Umbilical cord (tissue), 1 donor: ENCODE measurements at regions not wholly inside any gene's neighbourhood (a gene's known extent, or its start where the extent isn't known, plus 50 kb on each side); places are given as distances from the start of the nearest gene placed in this dataset.
A peak's percentile ranks its signal among the peaks of the same experiment; 100 is the strongest.

ENCODE experiments used
- DNase-seq: peaks from one replicate; pipeline ENCODE4 v3.0.0-alpha.2; 2015; ENCODE audit warnings: low spot score

DNA sequence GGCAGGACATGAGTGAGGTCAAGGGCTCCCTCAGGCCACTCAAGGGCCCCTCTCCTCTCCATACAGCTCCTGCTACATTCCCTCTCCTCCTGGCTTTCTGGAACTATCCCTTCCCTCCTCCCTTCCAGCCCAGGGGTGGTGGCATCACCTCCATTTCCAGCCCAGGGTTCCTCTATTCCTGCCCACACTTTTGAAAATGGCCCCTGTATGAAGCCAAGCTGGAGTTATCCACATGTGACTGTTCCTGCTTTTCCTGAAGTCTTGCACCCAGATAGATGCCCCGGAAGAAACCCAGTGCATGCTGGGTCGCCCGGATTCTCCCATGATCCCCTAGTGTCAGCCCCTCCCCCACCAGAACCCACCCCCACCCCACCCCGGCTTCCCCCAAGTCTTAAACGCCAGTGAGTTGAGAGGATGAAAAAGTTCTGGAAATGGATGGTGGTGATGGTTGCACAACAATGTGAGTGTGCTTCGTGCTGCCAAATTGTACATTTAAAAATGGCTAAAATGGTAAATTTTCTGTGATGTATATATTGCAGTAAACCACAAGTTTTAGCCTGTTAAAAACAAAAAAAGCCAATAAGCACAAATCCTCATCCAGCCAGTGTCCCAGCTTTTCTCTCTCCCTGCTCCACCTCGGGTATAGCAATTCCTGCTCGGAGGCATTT lies 136.9 kb downstream of the SCARB1 start:
- no peak for DNase-seq

DNA sequence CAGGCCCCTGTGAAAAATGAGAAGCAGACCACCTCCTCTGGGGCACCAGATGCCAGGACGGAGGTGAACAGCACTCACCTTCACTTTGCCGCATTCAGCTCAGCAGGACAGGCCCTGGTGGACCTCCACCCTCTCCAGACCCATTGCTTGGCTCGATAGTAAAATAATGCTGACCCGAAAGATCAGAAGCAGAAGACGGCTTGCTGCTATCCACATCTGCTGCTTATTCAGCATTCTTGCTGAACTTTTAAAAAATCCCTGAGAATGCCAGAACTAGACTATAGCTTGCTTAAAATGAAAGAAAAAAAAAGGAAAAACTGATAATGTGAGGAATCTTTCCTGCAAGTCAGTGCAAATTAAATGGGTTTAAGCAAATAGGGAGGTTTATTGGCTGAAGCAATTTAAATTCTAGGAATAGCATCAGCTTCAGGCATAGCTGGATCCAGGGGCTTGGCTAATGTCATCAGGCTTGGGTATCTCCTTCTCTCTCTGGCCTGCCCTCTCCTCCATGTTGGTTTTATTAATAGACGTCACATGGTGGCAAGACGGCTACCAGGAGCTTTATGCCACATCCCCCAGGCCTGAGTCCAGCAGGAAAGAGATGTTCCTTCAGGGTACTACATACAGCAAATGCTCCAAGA lies 137.9 kb downstream of the SCARB1 start:
- peak; percentile 70 for DNase-seq

DNA sequence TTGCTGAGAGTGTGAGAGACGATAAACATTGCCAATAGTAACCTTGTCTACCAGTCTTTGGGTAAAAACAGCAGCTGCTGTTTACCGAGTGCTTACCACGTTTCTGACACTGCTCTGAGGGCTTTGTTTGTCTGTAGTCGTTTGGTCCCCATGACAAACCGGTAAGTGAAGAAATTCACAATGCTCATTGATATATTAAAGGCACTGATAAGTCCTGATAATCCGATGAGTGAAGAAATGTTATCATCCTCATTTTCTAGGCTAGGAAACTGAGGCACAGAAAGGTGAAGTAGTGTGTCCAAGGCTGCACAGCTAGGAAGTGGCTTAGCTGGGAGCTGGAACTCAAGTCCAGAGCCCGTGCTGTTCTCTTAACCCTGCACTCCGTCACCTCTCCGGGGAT lies 138.6 kb downstream of the SCARB1 start:
- no peak for DNase-seq

DNA sequence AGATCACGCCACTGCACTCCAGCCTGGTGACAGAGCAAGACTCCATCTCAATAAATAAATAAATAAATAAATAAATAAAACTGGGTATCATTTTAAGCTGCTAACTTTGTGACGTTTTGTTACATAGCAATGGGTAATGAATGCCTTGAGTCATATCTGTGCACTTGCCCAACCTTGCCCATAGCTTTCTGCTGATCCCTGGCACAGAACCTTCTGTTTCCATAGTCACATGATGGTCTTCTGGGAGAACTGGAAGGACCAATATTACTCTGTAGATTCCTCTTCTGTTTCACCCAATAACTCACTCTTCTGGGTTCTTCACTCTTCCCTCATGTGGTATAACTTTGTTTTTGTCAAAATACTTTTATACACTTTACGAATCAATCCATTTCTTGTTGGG lies 140.8 kb downstream of the SCARB1 start:
- no peak for DNase-seq

DNA sequence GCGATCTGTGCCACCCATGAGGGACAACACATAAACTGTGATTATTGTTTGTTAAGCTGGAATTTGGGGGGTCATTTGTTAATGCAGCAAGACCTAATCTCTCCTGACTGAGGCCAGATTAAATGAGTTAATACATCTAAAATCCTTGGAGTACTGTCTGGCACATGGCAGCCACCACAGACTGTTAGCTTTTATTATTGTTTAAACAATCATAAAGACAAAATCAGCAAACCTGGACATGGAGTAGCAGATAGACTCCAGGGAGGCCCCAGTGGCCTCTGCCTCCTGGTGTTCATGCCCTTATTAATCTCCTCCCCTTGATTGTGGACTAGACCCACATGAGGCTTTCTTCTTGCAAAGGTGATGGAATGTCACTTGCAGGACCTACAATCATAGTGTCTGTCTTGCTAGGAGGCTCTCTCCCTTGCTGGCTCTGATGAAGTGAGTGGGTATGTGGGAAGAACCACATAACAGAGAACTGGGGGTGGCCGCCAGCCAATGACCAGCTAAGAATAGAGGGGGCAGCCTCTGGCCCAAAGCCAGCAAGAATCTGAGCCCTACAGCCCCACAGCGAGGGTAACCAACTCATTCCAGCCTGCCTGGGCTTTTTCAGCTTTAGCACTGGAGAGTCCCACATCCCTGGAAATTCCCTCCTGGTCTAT lies 142.0 kb downstream of the SCARB1 start:
- DNase-seq: no peak

DNA sequence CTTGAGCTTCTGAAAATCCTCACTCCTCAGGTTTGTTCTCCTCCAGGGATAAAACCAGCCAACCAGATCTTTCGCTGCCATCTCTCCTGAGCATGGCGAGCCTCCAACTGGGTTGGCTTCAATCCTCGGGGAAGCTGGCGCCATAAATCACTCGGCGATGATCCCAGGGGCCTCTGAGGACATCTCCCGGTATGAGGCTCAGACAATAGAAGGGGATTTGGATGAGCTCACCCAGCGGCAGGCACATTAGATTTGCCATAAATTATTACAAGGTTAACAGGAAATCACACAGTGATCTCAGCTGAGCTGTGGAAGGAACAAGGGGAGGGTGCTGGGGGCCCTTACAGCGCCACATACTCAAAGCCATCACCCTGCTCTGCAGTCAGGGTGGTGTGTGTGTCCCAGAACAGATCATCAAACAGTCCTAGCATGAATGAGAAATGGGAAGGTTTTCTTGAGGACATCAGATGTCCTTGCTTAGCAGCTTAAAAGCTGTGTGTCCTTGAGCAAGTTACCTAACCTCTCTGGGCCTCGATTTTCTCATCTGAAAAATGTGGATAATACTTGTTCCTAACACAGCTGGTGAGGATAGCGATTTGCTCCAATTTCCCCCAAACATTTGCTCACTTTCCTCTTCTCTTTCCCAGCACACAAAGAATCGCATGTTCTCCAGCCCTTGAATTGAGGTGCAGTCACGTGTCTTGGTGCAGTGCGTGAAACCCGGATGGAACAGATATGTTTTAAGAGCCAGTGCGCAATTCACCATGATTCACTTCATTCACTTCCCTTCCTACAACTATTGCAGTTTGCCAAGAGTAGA lies 142.8 kb downstream of the SCARB1 start:
- DNase-seq: peak; percentile 71

DNA sequence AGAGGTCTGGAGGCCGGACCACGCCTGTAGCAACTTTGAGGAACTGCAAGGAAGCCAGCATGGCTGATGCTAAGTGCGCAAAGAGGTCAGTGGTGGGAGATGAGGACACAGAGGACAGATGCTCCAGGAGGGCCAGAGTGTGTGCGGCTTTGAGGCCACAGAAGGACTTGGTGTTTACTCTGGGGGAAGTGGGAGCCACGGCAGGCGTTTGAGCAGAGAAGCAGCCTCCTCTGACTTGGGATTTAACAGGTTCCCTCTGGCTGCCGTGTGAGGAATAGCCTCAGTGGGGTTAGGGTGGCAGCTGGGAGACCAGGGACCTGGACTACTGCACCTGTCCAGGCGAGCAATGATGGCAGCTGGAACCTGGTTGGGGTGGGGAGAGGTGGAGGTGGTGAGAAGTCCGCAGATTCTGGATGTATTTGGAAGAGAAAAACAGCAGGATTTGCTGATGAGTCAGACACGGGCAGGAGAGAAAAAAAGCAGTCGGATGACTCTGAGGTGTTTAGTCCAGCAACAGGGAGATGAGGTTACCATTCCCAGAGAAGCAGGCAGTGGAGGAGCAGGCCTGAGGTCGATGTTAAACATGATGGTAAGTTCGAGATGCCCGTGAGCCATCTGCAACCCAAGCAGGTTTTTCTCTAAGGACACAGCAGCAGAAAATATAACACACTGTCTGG lies 143.5 kb downstream of the SCARB1 start:
- DNase-seq: peak; percentile 68

DNA sequence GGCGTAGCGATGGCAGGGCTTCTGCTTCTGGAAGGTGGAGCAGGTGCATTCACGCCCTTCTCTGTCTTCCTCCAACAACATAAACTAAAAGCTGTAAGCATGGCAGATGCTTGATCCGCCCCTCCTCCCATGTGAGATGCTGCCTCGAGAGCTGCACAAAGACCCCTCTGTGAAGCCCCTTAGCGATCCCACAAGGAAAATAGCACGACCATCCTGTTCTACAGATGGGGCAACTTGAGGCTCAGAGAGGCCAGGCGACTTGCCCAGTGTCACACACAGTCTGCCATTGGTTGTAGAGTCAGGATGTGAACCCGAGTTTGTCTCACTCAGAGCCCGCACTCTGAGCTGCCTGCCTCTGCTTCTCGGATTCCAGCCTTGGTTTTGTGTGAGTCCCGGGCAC lies 144.4 kb downstream of the SCARB1 start:
- DNase-seq: no peak

DNA sequence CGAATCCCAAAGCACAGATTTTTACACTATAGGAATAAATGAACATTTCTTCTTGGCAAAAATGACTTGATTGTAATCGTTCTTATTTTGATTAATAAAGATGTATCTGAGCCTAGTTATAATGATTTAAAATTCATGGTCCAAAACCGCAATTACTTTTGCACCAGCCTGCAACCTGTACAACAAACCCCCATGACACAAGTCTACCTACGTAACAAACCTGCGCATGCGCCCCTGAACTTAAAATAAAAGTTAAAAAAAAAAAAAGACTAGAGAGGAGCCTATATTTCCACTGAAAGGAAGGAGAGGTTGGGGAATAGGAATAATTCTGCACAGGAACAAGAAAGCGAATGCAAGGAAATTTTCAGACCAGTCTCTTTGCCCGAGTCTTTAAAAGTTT lies 145.2 kb downstream of the SCARB1 start:
- DNase-seq: no peak

DNA sequence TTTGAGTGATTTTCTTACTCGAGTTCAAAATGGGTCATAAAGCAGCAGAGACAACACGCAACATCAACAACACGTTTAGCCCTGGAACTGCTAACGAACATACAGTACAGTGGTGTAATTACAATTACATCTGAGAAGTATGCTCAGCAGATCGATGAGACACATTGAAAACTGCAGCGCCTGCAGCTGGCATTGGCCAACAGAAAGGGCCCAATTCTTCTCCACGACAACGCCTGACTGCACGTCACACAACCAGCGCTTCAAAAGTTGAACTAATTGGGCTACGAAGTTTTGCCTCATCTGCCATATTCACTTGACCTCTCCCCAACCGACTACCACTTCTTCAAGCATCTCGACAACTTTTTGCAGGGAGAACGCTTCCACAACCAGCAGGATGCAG lies 145.6 kb downstream of the SCARB1 start:
- no peak for DNase-seq

DNA sequence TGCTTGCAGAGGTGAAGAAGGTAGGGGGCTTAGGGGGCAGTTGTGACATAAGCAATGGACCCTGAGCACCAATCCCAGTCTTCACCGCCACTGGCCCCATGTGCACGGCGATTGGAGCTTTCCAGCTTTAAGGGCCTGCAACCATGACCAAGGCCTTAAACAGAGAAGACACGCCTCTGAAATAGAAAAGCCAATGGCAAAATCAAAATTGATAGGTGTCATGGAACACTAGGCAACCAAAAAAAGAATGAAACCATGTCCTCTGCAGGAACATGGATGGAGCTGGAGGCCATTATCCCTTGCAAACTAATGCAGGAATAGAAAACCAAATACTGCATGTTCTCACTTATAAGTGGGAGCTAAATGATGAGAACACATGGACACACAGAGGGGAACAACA lies 146.3 kb downstream of the SCARB1 start:
- DNase-seq: no peak

DNA sequence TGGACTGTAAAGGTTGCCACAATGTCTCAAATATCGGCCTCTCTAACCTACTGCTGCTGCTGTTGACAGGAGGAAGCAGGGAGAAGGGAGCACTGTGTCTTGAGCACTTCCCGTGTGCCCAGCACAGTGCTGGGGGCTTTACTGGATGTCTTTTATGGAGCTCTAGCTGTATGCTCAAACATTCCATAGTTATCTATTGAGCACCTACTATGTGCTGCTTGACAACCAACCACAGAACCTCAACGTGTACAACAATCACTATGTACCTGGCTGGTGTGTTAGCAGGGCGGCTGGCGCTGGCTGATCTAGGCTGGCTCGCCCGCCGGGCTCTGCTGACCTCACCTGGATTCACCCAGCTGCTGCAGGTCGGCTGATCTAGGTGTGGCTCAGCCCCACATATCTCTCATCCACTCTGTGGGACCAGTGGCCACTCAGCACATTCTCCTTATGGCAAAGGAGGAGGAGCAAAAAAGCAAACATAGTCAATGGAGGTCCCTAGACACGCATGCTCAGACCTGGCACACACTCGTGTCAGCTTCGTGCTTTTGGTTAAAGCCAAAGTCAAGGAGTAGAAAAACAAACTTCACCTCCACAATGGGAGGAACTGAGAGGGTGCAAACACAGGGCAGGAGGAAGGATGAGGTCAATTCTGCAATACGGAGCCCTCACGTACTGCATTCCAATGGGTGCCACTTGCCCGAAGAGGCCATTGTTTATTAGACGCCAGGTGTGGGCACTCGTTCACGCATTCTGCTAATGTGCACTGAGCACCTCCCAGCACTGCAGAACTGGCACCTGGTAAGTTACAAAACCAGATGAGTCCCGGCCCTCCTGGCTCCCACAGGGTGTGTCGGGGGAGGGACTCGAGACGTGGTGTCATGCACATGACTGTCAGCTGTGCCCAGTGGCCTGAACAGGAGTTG lies 147.2 kb downstream of the SCARB1 start:
- DNase-seq: no peak

DNA sequence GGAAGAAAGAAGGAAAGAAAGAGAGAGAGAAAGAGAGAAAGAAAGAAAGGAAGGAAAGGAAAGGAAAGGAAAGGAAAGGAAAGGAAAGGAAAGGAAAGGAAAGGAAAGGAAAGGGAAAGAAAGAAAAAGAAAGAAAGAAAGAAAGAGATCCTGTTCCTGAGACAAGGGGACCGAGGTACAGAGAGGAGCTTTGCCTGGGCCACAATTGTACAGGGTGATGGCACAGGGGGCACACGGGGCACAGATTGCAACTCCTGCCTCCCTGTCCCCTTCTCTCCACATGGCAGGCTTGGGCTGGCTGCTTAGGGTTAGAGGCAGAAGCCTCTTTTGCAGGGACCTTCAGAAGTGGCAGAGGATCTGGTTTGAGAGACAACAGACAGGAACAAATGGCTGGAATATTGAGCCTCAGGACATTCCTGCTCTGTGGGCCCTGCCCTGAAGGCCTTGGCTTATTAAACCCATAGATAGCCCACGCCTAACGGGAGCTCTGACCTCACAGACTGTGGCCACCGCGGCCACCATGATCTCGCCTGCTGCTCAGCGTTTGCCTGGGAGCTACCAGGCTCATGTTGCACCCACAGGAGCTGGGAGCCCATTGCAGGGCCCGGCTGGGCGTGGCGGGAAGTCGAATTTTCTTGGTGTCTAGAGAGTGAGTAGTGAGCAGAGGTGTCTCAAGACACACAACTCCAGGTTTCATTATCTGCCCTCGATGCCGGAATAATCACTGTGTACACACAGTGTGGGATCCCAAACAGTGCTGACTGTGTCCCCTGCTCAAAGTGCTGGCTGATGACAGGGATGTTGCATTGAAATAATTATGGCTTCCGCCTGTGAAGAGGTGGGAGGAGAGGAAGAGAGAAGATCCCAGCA lies 147.9 kb upstream of the NCOR2 start:
- DNase-seq: no peak

DNA sequence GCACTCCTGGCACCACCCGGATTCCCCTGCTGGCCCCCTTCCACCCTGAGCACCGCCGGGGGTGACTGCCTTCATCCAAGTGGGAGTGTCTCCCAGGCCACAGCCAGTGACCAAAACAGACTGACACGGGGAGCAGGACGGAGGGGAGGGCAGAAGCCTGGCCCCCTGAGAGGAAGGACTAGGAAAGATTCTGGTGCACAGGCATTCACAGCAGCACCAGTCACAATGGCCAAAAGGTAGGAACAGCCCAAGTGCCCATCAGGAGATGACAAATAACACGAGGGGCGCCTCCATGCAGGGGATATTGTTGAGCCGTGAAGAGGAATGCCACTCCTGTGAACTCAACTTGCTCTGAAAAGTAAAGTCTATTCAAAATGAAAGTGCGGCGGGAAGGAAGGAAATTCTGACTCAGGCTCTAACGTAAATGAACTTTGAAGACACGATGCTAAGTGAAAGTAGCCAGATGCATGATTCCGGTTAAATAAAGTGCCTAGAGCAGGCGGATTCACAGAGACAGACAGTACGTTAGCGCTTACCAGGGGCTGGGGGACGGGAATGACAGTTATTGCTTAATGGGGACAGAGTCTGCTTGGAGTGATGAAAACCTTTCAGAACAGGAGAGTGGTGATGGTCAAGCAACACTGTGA lies 146.1 kb upstream of the NCOR2 start:
- DNase-seq: peak; percentile 83

DNA sequence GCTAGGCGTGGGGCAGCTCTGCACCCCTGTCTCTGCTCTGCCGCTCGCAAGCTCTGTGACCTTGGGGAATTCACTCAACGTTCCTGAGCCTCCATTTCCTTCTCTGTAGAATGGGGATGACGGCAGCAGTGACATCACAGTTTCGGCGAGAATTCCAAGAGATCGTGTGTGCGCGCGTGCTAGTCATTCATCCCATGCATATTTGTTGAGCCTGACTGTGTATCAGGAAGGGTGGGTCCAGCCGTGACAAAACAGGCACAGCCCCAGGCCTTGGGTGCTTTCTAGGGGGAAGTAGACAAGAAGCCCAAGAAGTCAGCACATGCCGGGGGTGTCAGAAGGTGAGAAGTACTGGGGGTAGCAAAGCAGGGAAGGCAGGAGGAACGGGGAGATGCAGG lies 145.6 kb upstream of the NCOR2 start:
- no peak for DNase-seq

DNA sequence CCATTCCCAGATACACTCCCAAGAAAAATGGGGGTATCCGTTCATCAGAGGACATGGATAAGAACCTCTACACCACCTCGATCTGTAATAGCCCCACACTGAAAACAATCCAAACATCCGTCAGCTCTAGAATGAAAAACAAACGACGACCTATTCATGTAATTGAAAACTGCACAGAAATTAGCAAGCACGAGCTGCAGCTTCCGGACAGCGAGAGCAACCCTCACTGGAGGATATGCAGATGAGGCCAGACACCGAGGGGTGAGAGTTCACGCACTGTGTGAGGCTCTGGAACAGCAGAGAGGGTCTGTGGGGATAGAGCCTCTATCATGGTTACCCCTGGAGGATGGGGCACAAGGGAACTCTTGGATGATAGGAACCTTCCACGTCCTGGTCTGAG lies 143.9 kb upstream of the NCOR2 start:
- no peak for DNase-seq

DNA sequence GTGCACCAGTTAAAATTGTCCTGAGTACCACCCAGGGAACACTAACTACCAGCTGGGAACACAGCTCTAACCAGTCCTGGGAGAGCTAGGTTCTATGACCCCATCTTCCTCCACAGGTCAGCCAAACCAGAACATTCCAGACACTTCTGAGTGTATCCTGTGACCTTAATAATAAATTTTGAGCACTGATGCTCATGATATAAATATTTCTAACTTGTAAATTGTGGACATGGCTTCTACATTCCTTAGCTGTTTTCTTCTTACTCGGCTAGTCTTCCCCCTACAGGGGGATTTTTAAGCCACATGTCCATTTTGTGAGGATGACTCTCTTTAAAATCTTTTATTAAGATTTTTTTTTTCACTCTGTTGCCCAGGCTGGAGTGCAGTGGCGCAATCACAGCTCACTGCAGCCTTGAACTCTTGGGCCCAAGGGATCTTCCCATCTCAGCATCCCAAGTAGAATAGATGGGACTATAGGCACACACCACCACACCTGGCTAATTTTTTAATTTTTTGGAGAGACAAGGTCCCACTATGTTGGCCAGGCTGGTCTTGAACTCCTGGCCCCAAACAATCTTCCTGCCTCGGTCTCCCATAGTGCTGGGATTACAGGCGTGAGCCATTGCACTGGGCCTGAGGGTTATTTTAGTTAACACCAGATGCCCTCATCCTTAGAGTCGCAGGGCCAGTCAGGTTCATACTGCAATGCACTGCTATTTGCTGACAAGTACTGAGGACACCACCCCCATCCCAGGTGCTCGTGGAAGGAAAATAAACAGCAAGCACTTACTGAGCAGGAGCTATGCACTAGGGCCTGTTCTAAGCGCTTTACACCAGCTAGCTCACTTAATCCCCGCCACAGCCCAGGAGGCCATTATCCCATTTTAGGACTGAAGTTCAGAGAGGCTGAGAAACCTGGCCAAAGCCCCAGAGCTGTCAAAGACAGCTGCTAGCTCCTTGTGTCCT lies 142.6 kb upstream of the NCOR2 start:
- DNase-seq: no peak

DNA sequence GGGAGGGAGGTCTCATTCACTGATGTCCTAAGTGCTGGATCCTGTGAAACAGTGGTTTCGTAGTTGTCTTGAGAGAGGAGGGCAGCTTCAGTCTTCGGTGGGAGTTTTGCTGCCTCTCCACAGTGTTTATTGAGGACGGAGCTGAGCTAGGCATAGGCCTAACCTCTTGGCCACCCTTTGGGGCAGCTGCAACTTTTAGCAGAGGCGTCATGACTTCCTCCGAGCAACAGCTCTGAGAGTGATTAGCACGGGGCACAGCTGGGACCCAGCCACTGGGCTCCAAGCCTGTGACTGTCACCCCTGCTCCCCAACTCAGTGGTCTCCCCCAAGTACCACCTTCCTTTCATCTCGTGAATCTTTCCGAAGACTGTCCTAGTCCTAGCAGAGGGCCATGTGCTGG lies 139.9 kb upstream of the NCOR2 start:
- DNase-seq: no peak
